Astrocyte (in vitro differentiated cells and primary cell): ENCODE measurements at regions not wholly inside any gene's neighbourhood (a gene's known extent, or its start where the extent isn't known, plus 50 kb on each side); places are given as distances from the start of the nearest gene placed in this dataset.
A peak's percentile ranks its signal among the peaks of the same experiment; 100 is the strongest.

Source experiments
- DNase-seq: peaks from one replicate; pipeline ENCODE4 v3.0.0-alpha.2; 2010; ENCODE audit warnings: low read depth
- FAIRE-seq: peaks from 2 replicates; lab custom pipeline; 2011; peaks lifted over from hg19 to GRCh38; lab: Jason Lieb, UNC
- H2AFZ ChIP-seq: 2 replicates; pipeline ENCODE4 v1.6.0; 2012; ENCODE audit warnings: low read depth, low read length, inconsistent platforms
- H3K27ac ChIP-seq: 2 replicates; pipeline ENCODE4 v1.5.1; 2011; ENCODE audit warnings: low read depth, low read length, inconsistent platforms
- H3K27me3 ChIP-seq: 2 replicates; pipeline ENCODE4 v1.6.0; 2011; ENCODE audit warnings: low read length, inconsistent platforms; ENCODE audit not compliant: insufficient read depth
- H3K36me3 ChIP-seq: 2 replicates; pipeline ENCODE4 v1.5.1; 2011; ENCODE audit warnings: low read length, inconsistent platforms; ENCODE audit not compliant: insufficient read depth
- H3K4me1 ChIP-seq: 2 replicates; pipeline ENCODE4 v1.5.1; 2011; ENCODE audit warnings: low read length, inconsistent platforms; ENCODE audit not compliant: insufficient read depth
- H3K4me2 ChIP-seq: 2 replicates; pipeline ENCODE4 v1.6.0; 2012; ENCODE audit warnings: low read length, inconsistent platforms
- H3K4me3 ChIP-seq: 2 replicates; pipeline ENCODE4 v1.5.1; 2011; ENCODE audit warnings: low read depth, mild to moderate bottlenecking, low read length, inconsistent platforms; ENCODE audit not compliant: insufficient read depth
- H3K79me2 ChIP-seq: 2 replicates; pipeline ENCODE4 v1.6.0; 2012; ENCODE audit warnings: mild to moderate bottlenecking, low read length, inconsistent platforms; ENCODE audit not compliant: insufficient read depth
- H3K9ac ChIP-seq: 2 replicates; pipeline ENCODE4 v1.6.0; 2012; ENCODE audit warnings: mild to moderate bottlenecking, low read length, inconsistent platforms
- H3K9me3 ChIP-seq: 2 replicates; pipeline ENCODE4 v1.5.1; 2012; ENCODE audit warnings: low read depth, mild to moderate bottlenecking, low read length, inconsistent platforms; ENCODE audit not compliant: insufficient read depth
- H4K20me1 ChIP-seq: 2 replicates; pipeline ENCODE4 v1.6.0; 2012; ENCODE audit warnings: low read length, inconsistent platforms; ENCODE audit not compliant: insufficient read depth
- H3K27ac Mint-ChIP-seq: one replicate; pipeline ENCODE4 v1.8.0; 2021; ENCODE audit warnings: mild to moderate bottlenecking, mixed read lengths; ENCODE audit not compliant: unreplicated experiment
- H3K27me3 Mint-ChIP-seq: one replicate; pipeline ENCODE4 v1.8.0; 2021; ENCODE audit warnings: low read depth, mixed read lengths; ENCODE audit not compliant: unreplicated experiment
- H3K36me3 Mint-ChIP-seq: one replicate; pipeline ENCODE4 v1.8.0; 2021; ENCODE audit warnings: low read depth, mixed read lengths; ENCODE audit not compliant: unreplicated experiment
- H3K4me1 Mint-ChIP-seq: one replicate; pipeline ENCODE4 v1.8.0; 2021; ENCODE audit warnings: low read depth, mixed read lengths; ENCODE audit not compliant: unreplicated experiment
- H3K4me3 Mint-ChIP-seq: one replicate; pipeline ENCODE4 v1.8.0; 2021; ENCODE audit warnings: mild to moderate bottlenecking, moderate library complexity, mixed read lengths; ENCODE audit not compliant: unreplicated experiment
- H3K9me3 Mint-ChIP-seq: one replicate; pipeline ENCODE4 v1.8.0; 2021; ENCODE audit warnings: mild to moderate bottlenecking, mixed read lengths; ENCODE audit not compliant: unreplicated experiment
- CTCF ChIP-seq: IDR thresholded peaks from 2 replicates; pipeline ENCODE4 v1.5.1; 2011; ENCODE audit warnings: low read depth, mild to moderate bottlenecking, inconsistent platforms, low read length, moderate library complexity; ENCODE audit not compliant: insufficient read depth
- EZH2 ChIP-seq: IDR thresholded peaks from 2 replicates; pipeline ENCODE4 v1.6.1; 2012; ENCODE audit warnings: mild to moderate bottlenecking, low read length, inconsistent platforms; ENCODE audit not compliant: insufficient read depth

GRCh38 chr21:38039841-38040240 is 123.6 kb upstream of the KCNJ6 start:
- FAIRE-seq, result no peak
- DNase-seq, result no peak
- Histone ChIP-seq H3K27ac (no peak overlapping the region), H3K79me2 (no peaks in the 10 kb centered on the region), H3K4me2 (no peak overlapping the region), H2AFZ (no peak overlapping the region), H3K9ac (no peak overlapping the region), H3K9me3 (no peaks in the 10 kb centered on the region), H3K27me3 (peaks cover 3% of the 10 kb centered on the region), H3K36me3 (no peaks in the 10 kb centered on the region), H3K4me3 (no peak overlapping the region), H3K4me1 (no peaks in the 10 kb centered on the region), H4K20me1 (no peaks in the 10 kb centered on the region)
- Mint-ChIP-seq H3K27me3 (no peaks in the 10 kb centered on the region), H3K9me3 (no peaks in the 10 kb centered on the region), H3K4me3 (no peak overlapping the region), H3K27ac (no peak overlapping the region), H3K36me3 (no peaks in the 10 kb centered on the region), H3K4me1 (peaks cover 22% of the 10 kb centered on the region)
- TF ChIP-seq CTCF (no peak), EZH2 (no peak)

DNA sequence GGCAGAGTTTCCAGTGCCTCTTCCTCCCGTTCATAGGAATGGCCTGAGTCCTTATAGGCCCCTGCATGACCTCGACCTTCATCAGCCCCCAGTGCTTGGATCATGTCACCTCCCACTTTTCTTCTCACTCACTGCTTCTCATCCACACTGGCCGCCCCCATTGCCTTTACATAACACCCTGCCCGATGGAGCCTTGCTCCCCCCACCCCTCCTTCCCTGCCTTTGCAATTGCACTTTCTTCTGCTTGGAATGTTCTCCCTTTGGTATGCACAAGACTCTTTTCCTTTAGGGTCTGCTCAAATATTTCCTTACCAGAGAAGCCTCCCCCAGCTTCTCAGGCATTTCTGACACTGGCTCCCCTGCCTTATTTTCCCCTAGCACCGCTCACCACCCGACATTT is 125.2 kb upstream of the KCNJ6 start:
- H3K27me3 Mint-ChIP-seq, result no peaks in the 10 kb centered on the region

More for the DNA sequence above, 125.2 kb upstream of the KCNJ6 start:
- no peaks in the 10 kb centered on the region for H3K4me1 ChIP-seq
- H3K4me3 Mint-ChIP-seq, result no peak overlapping the region
- H3K27ac Mint-ChIP-seq, result peak overlapping the region; percentile 44
- H3K4me1 Mint-ChIP-seq, result peaks cover 22% of the 10 kb centered on the region
- no peak for FAIRE-seq
- peaks cover 3% of the 10 kb centered on the region for H3K27me3 ChIP-seq
- no peaks in the 10 kb centered on the region for H4K20me1 ChIP-seq
- no peaks in the 10 kb centered on the region for H3K9me3 Mint-ChIP-seq
- TF ChIP-seq CTCF, result no peak
- TF ChIP-seq EZH2, result no peak
- no peaks in the 10 kb centered on the region for H3K79me2 ChIP-seq
- no peaks in the 10 kb centered on the region for H3K36me3 ChIP-seq
- H3K27ac ChIP-seq, result no peak overlapping the region
- H3K9me3 ChIP-seq, result no peaks in the 10 kb centered on the region
- H2AFZ ChIP-seq, result no peak overlapping the region
- H3K36me3 Mint-ChIP-seq, result no peaks in the 10 kb centered on the region
- H3K4me3 ChIP-seq, result no peak overlapping the region
- no peak overlapping the region for H3K4me2 ChIP-seq
- no peak overlapping the region for H3K9ac ChIP-seq
- DNase-seq, result no peak
